NCI-H510A (cell line): ENCODE measurements at regions not wholly inside any gene's neighbourhood (a gene's known extent, or its start where the extent isn't known, plus 50 kb on each side); places are given as distances from the start of the nearest gene placed in this dataset.
"Not testable (repeated sequence)": the region's sequence is repeated elsewhere in the genome, so short reads cannot be mapped to it uniquely, and the experiment has no call there.

Experiments used
- DNase-seq: peaks from one replicate; lab custom pipeline; 2025; lab: John Stamatoyannopoulos, UW

GRCh38 chr13:44303681-44304432, 69.8 kb upstream of the SERP2 start:
- DNase-seq = no peak

GRCh38 chr13:44304433-44304725, 69.2 kb upstream of the SERP2 start:
- DNase-seq = no peak

- no peak for DNase-seq
These were observed 68.3 kb upstream of the SERP2 start for GRCh38 chr13:44305286-44305685.

- no peak for DNase-seq
These were observed 67.7 kb upstream of the SERP2 start for GRCh38 chr13:44305917-44306370.

GRCh38 chr13:44306371-44307192, 67.0 kb upstream of the SERP2 start:
- no peak for DNase-seq

- no peak for DNase-seq
These were observed 66.4 kb upstream of the SERP2 start for GRCh38 chr13:44307255-44307654.

GRCh38 chr13:44307844-44308243, 65.8 kb upstream of the SERP2 start:
- DNase-seq = no peak

- no peak for DNase-seq
These were observed 65.3 kb upstream of the SERP2 start for GRCh38 chr13:44308352-44308751.

- no peak for DNase-seq
These were observed 63.5 kb upstream of the SERP2 start for GRCh38 chr13:44309794-44310757.

GRCh38 chr13:44311011-44311780, 62.4 kb upstream of the SERP2 start:
- no peak for DNase-seq

- DNase-seq = no peak
These were observed 61.5 kb upstream of the SERP2 start for GRCh38 chr13:44312131-44312530.

- DNase-seq = no peak
These were observed 60.6 kb upstream of the SERP2 start for GRCh38 chr13:44312834-44313551.

GRCh38 chr13:44313674-44314073, 60.0 kb upstream of the SERP2 start:
- DNase-seq = no peak

- DNase-seq = not testable (repeated sequence)
These were observed 59.5 kb upstream of the SERP2 start for GRCh38 chr13:44314160-44314559.

- no peak for DNase-seq
These were observed 55.9 kb upstream of the SERP2 start for GRCh38 chr13:44317752-44318151.

- DNase-seq = no peak
These were observed 55.5 kb upstream of the SERP2 start for GRCh38 chr13:44318161-44318560.

GRCh38 chr13:44320611-44321010, 53.0 kb upstream of the SERP2 start:
- DNase-seq = no peak

GRCh38 chr13:44321961-44322360, 51.7 kb upstream of the SERP2 start:
- no peak for DNase-seq

- no peak for DNase-seq
These were observed 50.7 kb upstream of the SERP2 start for GRCh38 chr13:44322928-44323327.

- DNase-seq = no peak
These were observed 49.9 kb upstream of the SERP2 start for GRCh38 chr13:44323754-44324153.
